ENCODE measurements at regions not wholly inside any gene's neighbourhood (a gene's known extent, or its start where the extent isn't known, plus 50 kb on each side); places are given as distances from the start of the nearest gene placed in this dataset.
A peak's percentile ranks its signal among the peaks of the same experiment; 100 is the strongest.
"Not testable (repeated sequence)": the region's sequence is repeated elsewhere in the genome, so short reads cannot be mapped to it uniquely, and the experiment has no call there.

DNA sequence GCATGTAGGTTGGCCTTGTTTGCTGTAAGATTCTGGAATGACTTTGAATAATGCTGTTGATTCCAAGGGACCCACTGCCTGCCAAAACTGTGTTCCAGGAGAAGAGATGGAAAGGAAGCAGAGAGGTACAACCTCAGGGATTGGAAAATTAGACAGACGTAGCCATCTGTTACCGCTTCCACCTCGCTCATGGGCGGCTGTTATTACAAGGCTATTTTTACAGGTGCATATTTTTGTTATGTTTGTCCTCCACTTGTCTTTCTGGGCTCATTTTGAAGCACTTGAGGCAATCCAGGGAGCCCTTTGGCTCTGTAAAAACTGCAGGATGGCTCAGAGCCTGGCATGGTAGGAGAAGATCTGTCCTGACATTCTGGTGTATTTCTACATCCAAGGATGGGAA, 276.4 kb upstream of the TMTC4 start:
- Histone ChIP-seq H3K27ac (ENCODE audit: low read depth, low read length) (no peak overlapping the region), H4K8ac (ENCODE audit: extremely low read depth, insufficient read depth, low read length) (no peak overlapping the region), H3K79me1 (ENCODE audit: low read depth, low read length) (no peaks in the 10 kb centered on the region), H3K18ac (ENCODE audit: extremely low read depth, low read length) (no peak overlapping the region), H2AK5ac (ENCODE audit: low read depth, low read length) (no peak overlapping the region), H4K5ac (ENCODE audit: insufficient read length, low read depth, low read length) (no peak overlapping the region), H3K23me2 (ENCODE audit: low read depth, low read length) (no peaks in the 10 kb centered on the region), H3K4me3 (ENCODE audit: extremely low read depth in 1 of 4, insufficient read depth in 2 of 4, low read depth in 3 of 4, low read length in 4 of 4) (no peak overlapping the region), H3K36me3 (ENCODE audit: control insufficient read depth in 2 of 4, insufficient read depth in 4 of 4, low read length in 3 of 4) (no peaks in the 10 kb centered on the region), H3K9ac (replicated peaks in 1 of 4; ENCODE audit: extremely low read depth in 1 of 4, low read depth in 3 of 4, low read length in 3 of 4) (no peak overlapping the region), H2BK5ac (ENCODE audit: low read depth, low read length) (no peak overlapping the region), H3K14ac (ENCODE audit: insufficient read length) (no peak overlapping the region), H2BK15ac (ENCODE audit: low read length) (no peak overlapping the region), H2BK120ac (replicated peaks; ENCODE audit: low read depth, low read length) (no peak overlapping the region), H3K9me3 (ENCODE audit: insufficient read depth in 2 of 2, low read depth in 1 of 2, low read length in 1 of 2) (no peaks in the 10 kb centered on the region), H3K79me2 (ENCODE audit: control insufficient read depth in 1 of 2, insufficient read depth in 2 of 2, low read length in 2 of 2) (no peaks in the 10 kb centered on the region), H4K20me1 (replicated peaks in 1 of 2; ENCODE audit: control insufficient read depth in 1 of 2, insufficient read depth in 2 of 2, low read length in 2 of 2) (no peaks in the 10 kb centered on the region), H3K56ac (replicated peaks; ENCODE audit: insufficient read length, low read depth, low read length) (no peak overlapping the region), H4K91ac (replicated peaks; ENCODE audit: insufficient read length, low read length) (no peak overlapping the region), H3K23ac (ENCODE audit: insufficient read length) (no peak overlapping the region), H2BK12ac (ENCODE audit: low read depth, low read length) (no peak overlapping the region), H2BK20ac (ENCODE audit: low read length) (no peak overlapping the region), H2AFZ (ENCODE audit: low read length) (0 out of 2 replicates have a peak overlapping the region, but pooled peaks have one; percentile 23), H3K27me3 (replicated peaks in 1 of 4; ENCODE audit: control insufficient read depth in 3 of 4, extremely low read depth in 1 of 4, insufficient read depth in 3 of 4, low read length in 3 of 4) (no peaks in the 10 kb centered on the region), H3K4me1 (replicated peaks in 1 of 4; ENCODE audit: control insufficient read depth in 3 of 4, insufficient read depth in 4 of 4, low read length in 3 of 4) (no peaks in the 10 kb centered on the region), H3K4ac (replicated peaks; ENCODE audit: insufficient read length, low read depth, low read length) (no peak overlapping the region), H3K4me2 (ENCODE audit: insufficient read depth in 1 of 2, low read depth in 2 of 2, low read length in 2 of 2) (no peak overlapping the region)
- ChIA-PET CTCF (ENCODE audit: partially characterized antibody) (no interaction called here), POLR2A (ENCODE audit: partially characterized antibody) (no interaction called here)
- no peak for DNase-seq (ENCODE audit: low read depth in 1 of 2, low spot score in 2 of 2)
- FAIRE-seq: no peak
- TF ChIP-seq, protein P1, sequence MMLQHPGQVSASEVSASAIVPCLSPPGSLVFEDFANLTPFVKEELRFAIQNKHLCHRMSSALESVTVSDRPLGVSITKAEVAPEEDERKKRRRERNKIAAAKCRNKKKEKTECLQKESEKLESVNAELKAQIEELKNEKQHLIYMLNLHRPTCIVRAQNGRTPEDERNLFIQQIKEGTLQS (IDR thresholded peaks at IDR 0.05; ENCODE audit: insufficient read depth, low read depth, low read length): no peak
- 93% methylated on average over 4 of the region's 4 CpGs; no CpG with 5 or more reads in 1 of the 2 experiments for WGBS, 2 experiments (ENCODE audit: extremely low coverage in 1 of 2, insufficient coverage in 1 of 2, insufficient read length in 1 of 2, insufficient replicate concordance in 2 of 2, low coverage in 1 of 2, low lambda C conversion rate in 2 of 2, missing lambda C conversion rate in 1 of 2)

DNA sequence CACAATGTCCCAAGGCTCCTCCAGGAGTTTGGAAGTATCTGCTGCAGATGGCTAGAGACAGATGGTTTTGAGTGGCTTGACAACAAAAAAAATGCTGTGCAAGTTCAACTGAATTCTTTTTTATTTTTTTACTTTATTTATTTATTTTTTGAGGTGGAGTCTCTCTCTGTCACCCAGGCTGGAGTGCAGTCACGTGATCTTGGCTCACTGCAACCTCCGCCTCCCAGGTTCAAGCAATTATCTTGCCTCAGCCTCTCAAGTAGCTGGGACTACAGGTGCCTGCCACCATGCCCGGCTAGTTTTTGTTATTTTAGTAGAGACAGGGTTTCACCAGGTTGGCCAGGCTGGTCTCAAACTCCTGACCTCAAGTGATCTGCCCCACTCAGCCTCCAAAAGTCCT, 274.3 kb upstream of the TMTC4 start:
- H3K79me1 ChIP-seq (ENCODE audit: low read depth, low read length); DNase-seq (ENCODE audit: low read depth in 1 of 2, low spot score in 2 of 2); H3K18ac ChIP-seq (ENCODE audit: extremely low read depth, low read length); H2BK15ac ChIP-seq (ENCODE audit: low read length); H4K20me1 ChIP-seq (replicated peaks in 1 of 2; ENCODE audit: control insufficient read depth in 1 of 2, insufficient read depth in 2 of 2, low read length in 2 of 2); POLR2A ChIA-PET (ENCODE audit: partially characterized antibody); H4K8ac ChIP-seq (ENCODE audit: extremely low read depth, insufficient read depth, low read length); H2BK12ac ChIP-seq (ENCODE audit: low read depth, low read length); H2AK5ac ChIP-seq (ENCODE audit: low read depth, low read length); H2BK120ac ChIP-seq (replicated peaks; ENCODE audit: low read depth, low read length); H3K23me2 ChIP-seq (ENCODE audit: low read depth, low read length); H2BK20ac ChIP-seq (ENCODE audit: low read length); H3K4me1 ChIP-seq (replicated peaks in 1 of 4; ENCODE audit: control insufficient read depth in 3 of 4, insufficient read depth in 4 of 4, low read length in 3 of 4); H2BK5ac ChIP-seq (ENCODE audit: low read depth, low read length); FAIRE-seq; H3K27ac ChIP-seq (ENCODE audit: low read depth, low read length); H4K91ac ChIP-seq (replicated peaks; ENCODE audit: insufficient read length, low read length); H2AFZ ChIP-seq (ENCODE audit: low read length); H4K5ac ChIP-seq (ENCODE audit: insufficient read length, low read depth, low read length); H3K4ac ChIP-seq (replicated peaks; ENCODE audit: insufficient read length, low read depth, low read length); H3K79me2 ChIP-seq (ENCODE audit: control insufficient read depth in 1 of 2, insufficient read depth in 2 of 2, low read length in 2 of 2); H3K4me2 ChIP-seq (ENCODE audit: insufficient read depth in 1 of 2, low read depth in 2 of 2, low read length in 2 of 2); H3K14ac ChIP-seq (ENCODE audit: insufficient read length); H3K27me3 ChIP-seq (replicated peaks in 1 of 4; ENCODE audit: control insufficient read depth in 3 of 4, extremely low read depth in 1 of 4, insufficient read depth in 3 of 4, low read length in 3 of 4); H3K23ac ChIP-seq (ENCODE audit: insufficient read length); H3K9me3 ChIP-seq (ENCODE audit: insufficient read depth in 2 of 2, low read depth in 1 of 2, low read length in 1 of 2); H3K36me3 ChIP-seq (ENCODE audit: control insufficient read depth in 2 of 4, insufficient read depth in 4 of 4, low read length in 3 of 4); H3K4me3 ChIP-seq (ENCODE audit: extremely low read depth in 1 of 4, insufficient read depth in 2 of 4, low read depth in 3 of 4, low read length in 4 of 4); H3K9ac ChIP-seq (replicated peaks in 1 of 4; ENCODE audit: extremely low read depth in 1 of 4, low read depth in 3 of 4, low read length in 3 of 4); H3K56ac ChIP-seq (replicated peaks; ENCODE audit: insufficient read length, low read depth, low read length): not testable (repeated sequence)
- CTCF ChIA-PET (ENCODE audit: partially characterized antibody): interaction anchor here (1.5 kb wide), 1 partner anchor 11 kb away, joined by 4 read pairs; no protein-coding TSS in a partner anchor
- 86% methylated on average over 3 of the region's 3 CpGs; no CpG with 5 or more reads in 1 of the 2 experiments for WGBS, 2 experiments (ENCODE audit: extremely low coverage in 1 of 2, insufficient coverage in 1 of 2, insufficient read length in 1 of 2, insufficient replicate concordance in 2 of 2, low coverage in 1 of 2, low lambda C conversion rate in 2 of 2, missing lambda C conversion rate in 1 of 2)
